Activated naive CD4-positive, alpha-beta T cell treated with Interleukin-2 at 50 U/mL for 16 hours (primary cell): ENCODE measurements at regions not wholly inside any gene's neighbourhood (a gene's known extent, or its start where the extent isn't known, plus 50 kb on each side); places are given as distances from the start of the nearest gene placed in this dataset.

Experiments used
- DNase-seq: peaks from one replicate; pipeline ENCODE4 v3.0.0-alpha.2; 2020

- no peak for DNase-seq
Observed at GRCh38 chr3:151935446-151935845, 62.0 kb downstream of the SUCNR1 start.

- no peak for DNase-seq
Observed at GRCh38 chr3:151940481-151940880, 67.0 kb downstream of the SUCNR1 start.

GRCh38 chr3:151943539-151943938, 70.1 kb downstream of the SUCNR1 start:
- DNase-seq, result no peak

GRCh38 chr3:151944356-151944755, 70.9 kb downstream of the SUCNR1 start:
- no peak for DNase-seq

GRCh38 chr3:151946606-151947005, 73.2 kb downstream of the SUCNR1 start:
- no peak for DNase-seq

- DNase-seq, result no peak
Observed at GRCh38 chr3:151949706-151950105, 76.3 kb downstream of the SUCNR1 start.

- DNase-seq, result no peak
Observed at GRCh38 chr3:151955356-151955755, 81.9 kb downstream of the SUCNR1 start.

GRCh38 chr3:151960961-151961580, 87.6 kb downstream of the SUCNR1 start:
- DNase-seq, result no peak

GRCh38 chr3:151962352-151962751, 88.9 kb downstream of the SUCNR1 start:
- DNase-seq, result no peak

GRCh38 chr3:151962912-151963311, 89.5 kb downstream of the SUCNR1 start:
- no peak for DNase-seq

GRCh38 chr3:151964743-151965142, 91.3 kb downstream of the SUCNR1 start:
- DNase-seq, result no peak

- no peak for DNase-seq
Observed at GRCh38 chr3:151969026-151969642, 95.7 kb downstream of the SUCNR1 start.

- DNase-seq, result no peak
Observed at GRCh38 chr3:151971814-151972579, 98.6 kb downstream of the SUCNR1 start.

- DNase-seq, result no peak
Observed at GRCh38 chr3:151974067-151974466, 100.6 kb downstream of the SUCNR1 start.

GRCh38 chr3:151976211-151977050, 103.0 kb downstream of the SUCNR1 start:
- DNase-seq, result no peak

GRCh38 chr3:151979906-151980305, 106.5 kb downstream of the SUCNR1 start:
- no peak for DNase-seq

GRCh38 chr3:151983538-151983937, 110.1 kb downstream of the SUCNR1 start:
- no peak for DNase-seq

- no peak for DNase-seq
Observed at GRCh38 chr3:151985787-151986430, 112.5 kb downstream of the SUCNR1 start.

GRCh38 chr3:151987893-151988292, 114.5 kb downstream of the SUCNR1 start:
- no peak for DNase-seq

GRCh38 chr3:151989621-151990020, 116.2 kb downstream of the SUCNR1 start:
- DNase-seq, result no peak

GRCh38 chr3:151990696-151991376, 117.4 kb downstream of the SUCNR1 start:
- DNase-seq, result no peak
